ENCODE measurements at regions not wholly inside any gene's neighbourhood (a gene's known extent, or its start where the extent isn't known, plus 50 kb on each side); places are given as distances from the start of the nearest gene placed in this dataset.

- Histone ChIP-seq H3K9me3 (ENCODE audit: low read length) (no peaks in the 10 kb centered on the region), H3F3A (ENCODE audit: insufficient read depth, low read length, poor library complexity, severe bottlenecking) (no peaks in the 10 kb centered on the region), H3K9ac (ENCODE audit: low read length) (no peak overlapping the region), H4K20me1 (ENCODE audit: insufficient read depth) (no peaks in the 10 kb centered on the region), H3K27me3 (ENCODE audit: insufficient read depth, low read depth, low read length) (no peaks in the 10 kb centered on the region), H3K27ac (ENCODE audit: low read length) (no peak overlapping the region), H3K79me2 (replicated peaks; ENCODE audit: insufficient read depth, low read length) (no peaks in the 10 kb centered on the region), H3K4me2 (ENCODE audit: low read length) (no peak overlapping the region), H3K4me3 (ENCODE audit: low read length) (no peak overlapping the region), H3K36me3 (ENCODE audit: insufficient read depth, low read length) (no peaks in the 10 kb centered on the region), H2AFZ (ENCODE audit: low read depth, low read length) (no peak overlapping the region), H3K9me2 (ENCODE audit: insufficient read depth, low read length) (no peaks in the 10 kb centered on the region)
- TF ChIP-seq CTCF (IDR thresholded peaks at IDR 0.05; ENCODE audit: poor library complexity, severe bottlenecking), result no peak
- TF ChIP-seq POLR2AphosphoS5 (IDR thresholded peaks at IDR 0.05), result no peak
- TF ChIP-seq MXI1 (conservative IDR thresholded peaks at IDR 0.05; ENCODE audit: poor library complexity, severe bottlenecking), result no peak
- no peak for TF ChIP-seq TAF1 (IDR thresholded peaks at IDR 0.05; ENCODE audit: low read depth)
- no peak for TF ChIP-seq REST (IDR thresholded peaks at IDR 0.05; ENCODE audit: borderline replicate concordance)
- TF ChIP-seq RAD21 (conservative IDR thresholded peaks at IDR 0.05), result no peak
- TF ChIP-seq SMC3 (conservative IDR thresholded peaks at IDR 0.05; ENCODE audit: poor library complexity), result no peak
- TF ChIP-seq EP300 (conservative IDR thresholded peaks at IDR 0.05; ENCODE audit: poor library complexity, severe bottlenecking), result no peak
- TF ChIP-seq EZH2 (IDR thresholded peaks at IDR 0.05; ENCODE audit: borderline replicate concordance, insufficient read depth, low read length, poor library complexity, severe bottlenecking), result no peak
These were observed 82.3 kb downstream of the ANKRD7 start for GRCh38 chr7:118306771-118307170.

- Histone ChIP-seq H3K4me2 (ENCODE audit: low read length) (no peak overlapping the region), H3K27ac (ENCODE audit: low read length) (no peak overlapping the region), H3K4me3 (ENCODE audit: low read length) (no peak overlapping the region), H4K20me1 (ENCODE audit: insufficient read depth) (no peaks in the 10 kb centered on the region), H3F3A (ENCODE audit: insufficient read depth, low read length, poor library complexity, severe bottlenecking) (no peaks in the 10 kb centered on the region), H3K9me2 (ENCODE audit: insufficient read depth, low read length) (no peaks in the 10 kb centered on the region), H3K79me2 (replicated peaks; ENCODE audit: insufficient read depth, low read length) (no peaks in the 10 kb centered on the region), H3K36me3 (ENCODE audit: insufficient read depth, low read length) (no peaks in the 10 kb centered on the region), H3K9ac (ENCODE audit: low read length) (no peak overlapping the region), H3K9me3 (ENCODE audit: low read length) (no peaks in the 10 kb centered on the region), H2AFZ (ENCODE audit: low read depth, low read length) (no peak overlapping the region), H3K27me3 (ENCODE audit: insufficient read depth, low read depth, low read length) (no peaks in the 10 kb centered on the region)
- no peak for TF ChIP-seq POLR2AphosphoS5 (IDR thresholded peaks at IDR 0.05)
- no peak for TF ChIP-seq SMC3 (conservative IDR thresholded peaks at IDR 0.05; ENCODE audit: poor library complexity)
- TF ChIP-seq CTCF (IDR thresholded peaks at IDR 0.05; ENCODE audit: poor library complexity, severe bottlenecking), result no peak
- no peak for TF ChIP-seq TAF1 (IDR thresholded peaks at IDR 0.05; ENCODE audit: low read depth)
- no peak for TF ChIP-seq REST (IDR thresholded peaks at IDR 0.05; ENCODE audit: borderline replicate concordance)
- no peak for TF ChIP-seq MXI1 (conservative IDR thresholded peaks at IDR 0.05; ENCODE audit: poor library complexity, severe bottlenecking)
- TF ChIP-seq EP300 (conservative IDR thresholded peaks at IDR 0.05; ENCODE audit: poor library complexity, severe bottlenecking), result no peak
- TF ChIP-seq EZH2 (IDR thresholded peaks at IDR 0.05; ENCODE audit: borderline replicate concordance, insufficient read depth, low read length, poor library complexity, severe bottlenecking), result no peak
- no peak for TF ChIP-seq RAD21 (conservative IDR thresholded peaks at IDR 0.05)
These were observed 86.8 kb downstream of the ANKRD7 start for GRCh38 chr7:118311121-118311836.

Data from neural cell (in vitro differentiated cells).